Osteoblast (primary cell): ENCODE measurements at regions not wholly inside any gene's neighbourhood (a gene's known extent, or its start where the extent isn't known, plus 50 kb on each side); places are given as distances from the start of the nearest gene placed in this dataset.

Source experiments
- DNase-seq: peaks from one replicate; pipeline ENCODE4 v3.0.0; 2011; ENCODE audit warnings: low spot score, mixed read lengths; ENCODE audit not compliant: insufficient read length; ENCODE audit errors: missing footprints
- H2AFZ ChIP-seq: 2 replicates; pipeline ENCODE4 v1.6.0; 2011; ENCODE audit warnings: mild to moderate bottlenecking, low read length
- H3K27ac ChIP-seq: 2 replicates; pipeline ENCODE4 v1.5.1; 2011; ENCODE audit warnings: mild to moderate bottlenecking, low read depth, low read length, moderate library complexity
- H3K27me3 ChIP-seq: 2 replicates; pipeline ENCODE4 v1.6.0; 2012; ENCODE audit warnings: mild to moderate bottlenecking, control low read depth, inconsistent platforms, low read length, moderate library complexity; ENCODE audit not compliant: insufficient read depth
- H3K36me3 ChIP-seq: 2 replicates; pipeline ENCODE4 v1.5.1; 2011; ENCODE audit warnings: mild to moderate bottlenecking, low read length, control low read depth, moderate library complexity; ENCODE audit not compliant: insufficient read depth
- H3K4me1 ChIP-seq: 2 replicates; pipeline ENCODE4 v1.5.1; 2011; ENCODE audit warnings: mild to moderate bottlenecking, low read length, control low read depth, moderate library complexity; ENCODE audit not compliant: insufficient read depth
- H3K4me2 ChIP-seq: 2 replicates; pipeline ENCODE4 v1.6.0; 2011; ENCODE audit warnings: mild to moderate bottlenecking, low read length; ENCODE audit not compliant: insufficient read depth
- H3K4me3 ChIP-seq: fragments of 200-600 bp; sonication (generic); 3 replicates; pipeline ENCODE4 v1.5.1; 2012; ENCODE audit warnings: mild to moderate bottlenecking, low read length, inconsistent platforms; ENCODE audit not compliant: insufficient read depth
- H3K79me2 ChIP-seq: 2 replicates; pipeline ENCODE4 v1.6.0; 2012; ENCODE audit warnings: mild to moderate bottlenecking, low read length, control low read depth, inconsistent platforms; ENCODE audit not compliant: insufficient read depth
- H3K9me3 ChIP-seq: 2 replicates; pipeline ENCODE4 v1.5.1; 2011; ENCODE audit warnings: low read depth, low read length, control low read depth
- H4K20me1 ChIP-seq: 2 replicates; pipeline ENCODE4 v1.6.0; 2012; ENCODE audit warnings: mild to moderate bottlenecking, low read length, control low read depth; ENCODE audit not compliant: insufficient read depth
- TF ChIP-seq, protein P1 (sequence below): IDR thresholded peaks from 2 replicates; pipeline ENCODE4 v1.5.1; 2011; ENCODE audit warnings: mild to moderate bottlenecking, low read depth, low read length, moderate library complexity; ENCODE audit errors: extremely low read depth

DNA sequence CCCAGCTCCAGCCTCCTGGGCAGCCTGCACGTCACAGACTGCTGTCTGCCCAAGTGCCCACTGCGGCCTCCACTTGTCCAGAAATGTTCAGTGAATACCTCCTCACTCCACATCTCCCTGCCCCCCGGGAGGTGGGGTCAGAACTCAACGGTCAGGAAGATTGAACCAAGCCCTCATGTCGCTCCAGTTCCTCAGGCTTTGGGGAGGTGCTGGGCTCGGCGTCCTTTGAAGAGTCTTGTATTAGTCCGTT is 82.4 kb upstream of the LRPAP1 start:
- DNase-seq: peak; percentile 51
- H3K4me1 ChIP-seq: peaks cover 9% of the 10 kb centered on the region

DNA sequence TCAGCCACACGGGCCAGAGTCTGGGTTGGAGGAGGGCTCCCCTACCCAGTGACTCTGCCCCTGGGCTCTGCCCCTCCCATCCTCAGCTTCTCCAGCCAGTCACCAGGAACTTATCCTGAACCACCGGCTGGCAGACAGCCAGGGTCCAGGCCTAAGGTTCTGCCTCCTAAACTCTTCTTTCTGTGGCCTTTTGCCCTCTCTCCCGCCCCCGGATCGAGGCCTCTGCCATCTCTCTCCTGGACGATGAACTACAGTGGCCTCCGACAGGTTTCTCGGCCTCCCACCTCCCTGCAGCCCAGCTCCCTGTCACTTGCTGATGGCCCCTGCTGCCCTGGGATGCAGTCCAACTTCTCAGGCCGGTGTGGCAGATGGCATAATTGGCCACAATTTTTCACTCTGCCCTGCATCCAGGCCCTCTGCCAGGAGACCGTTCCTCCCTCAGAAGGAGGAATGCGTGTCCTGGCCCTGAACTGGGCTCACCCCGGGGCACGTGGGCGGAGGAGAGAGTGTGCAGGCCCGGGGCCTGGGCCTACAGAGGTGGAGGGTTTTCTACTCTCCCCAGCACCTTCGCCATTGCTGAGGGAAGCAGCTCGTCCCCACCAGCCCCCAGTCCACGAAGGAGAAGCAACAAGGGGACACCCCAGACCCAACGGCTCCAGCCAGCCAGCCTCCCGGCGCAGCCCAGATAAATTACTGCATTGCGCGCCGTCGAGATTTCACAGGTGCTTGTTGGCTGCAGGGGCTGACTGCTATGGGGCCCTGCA is 81.9 kb upstream of the LRPAP1 start:
- TF ChIP-seq, protein P1, sequence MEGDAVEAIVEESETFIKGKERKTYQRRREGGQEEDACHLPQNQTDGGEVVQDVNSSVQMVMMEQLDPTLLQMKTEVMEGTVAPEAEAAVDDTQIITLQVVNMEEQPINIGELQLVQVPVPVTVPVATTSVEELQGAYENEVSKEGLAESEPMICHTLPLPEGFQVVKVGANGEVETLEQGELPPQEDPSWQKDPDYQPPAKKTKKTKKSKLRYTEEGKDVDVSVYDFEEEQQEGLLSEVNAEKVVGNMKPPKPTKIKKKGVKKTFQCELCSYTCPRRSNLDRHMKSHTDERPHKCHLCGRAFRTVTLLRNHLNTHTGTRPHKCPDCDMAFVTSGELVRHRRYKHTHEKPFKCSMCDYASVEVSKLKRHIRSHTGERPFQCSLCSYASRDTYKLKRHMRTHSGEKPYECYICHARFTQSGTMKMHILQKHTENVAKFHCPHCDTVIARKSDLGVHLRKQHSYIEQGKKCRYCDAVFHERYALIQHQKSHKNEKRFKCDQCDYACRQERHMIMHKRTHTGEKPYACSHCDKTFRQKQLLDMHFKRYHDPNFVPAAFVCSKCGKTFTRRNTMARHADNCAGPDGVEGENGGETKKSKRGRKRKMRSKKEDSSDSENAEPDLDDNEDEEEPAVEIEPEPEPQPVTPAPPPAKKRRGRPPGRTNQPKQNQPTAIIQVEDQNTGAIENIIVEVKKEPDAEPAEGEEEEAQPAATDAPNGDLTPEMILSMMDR: no peak
- Histone ChIP-seq H2AFZ (no peak overlapping the region), H3K27ac (no peak overlapping the region), H3K79me2 (no peaks in the 10 kb centered on the region), H3K4me3 (no peak overlapping the region), H3K36me3 (no peaks in the 10 kb centered on the region), H3K9me3 (no peaks in the 10 kb centered on the region), H3K4me1 (peaks cover 9% of the 10 kb centered on the region), H3K27me3 (no peaks in the 10 kb centered on the region), H3K4me2 (no peak overlapping the region), H4K20me1 (no peaks in the 10 kb centered on the region)
- peak; percentile 88 for DNase-seq

More for the DNA sequence above, 82.4 kb upstream of the LRPAP1 start:
- no peaks in the 10 kb centered on the region for H3K36me3 ChIP-seq
- no peaks in the 10 kb centered on the region for H3K79me2 ChIP-seq
- H4K20me1 ChIP-seq: no peaks in the 10 kb centered on the region
- H3K4me3 ChIP-seq: no peak overlapping the region
- TF ChIP-seq, protein P1: no peak
- H3K27ac ChIP-seq: no peak overlapping the region
- H3K27me3 ChIP-seq: no peaks in the 10 kb centered on the region
- H3K4me2 ChIP-seq: no peak overlapping the region
- no peak overlapping the region for H2AFZ ChIP-seq
- no peaks in the 10 kb centered on the region for H3K9me3 ChIP-seq

DNA sequence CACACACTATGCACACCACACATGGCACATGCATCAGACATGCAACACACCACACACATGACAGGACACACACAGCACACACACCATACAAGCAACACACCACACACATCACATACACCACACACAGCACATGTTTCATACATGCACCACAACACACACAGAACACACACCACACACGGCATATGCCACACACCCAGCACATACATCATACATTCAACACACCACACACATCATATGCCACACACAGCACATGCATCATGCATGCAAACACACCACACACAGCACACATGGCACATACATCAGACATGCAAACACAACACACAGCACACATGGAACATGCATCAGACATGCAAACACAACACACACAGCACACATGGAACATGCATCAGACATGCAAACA is 80.7 kb upstream of the LRPAP1 start:
- Histone ChIP-seq H3K27ac (no peak overlapping the region), H3K4me1 (peaks cover 9% of the 10 kb centered on the region)

DNA sequence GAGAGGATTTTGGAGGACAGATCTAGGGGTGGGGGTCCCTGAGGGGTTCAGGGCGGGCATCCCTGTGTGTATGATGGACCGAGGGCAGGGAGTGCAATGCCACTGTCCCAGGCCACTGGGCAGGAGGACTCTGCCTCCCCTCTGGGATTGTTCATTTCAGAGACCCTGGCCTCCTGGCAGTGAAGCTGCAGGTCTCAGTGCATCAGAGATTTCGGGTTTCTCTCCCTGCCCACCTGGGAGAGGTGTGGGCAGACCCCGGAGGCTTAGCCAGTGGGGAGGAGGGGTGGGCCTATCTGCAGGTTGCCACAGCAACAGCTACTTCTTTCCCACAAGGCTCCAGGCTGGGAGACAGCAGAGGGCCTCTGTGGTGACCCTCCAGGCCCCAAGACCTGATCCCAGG is 80.1 kb upstream of the LRPAP1 start:
- H2AFZ ChIP-seq: no peak overlapping the region
- no peaks in the 10 kb centered on the region for H3K27me3 ChIP-seq
- H3K9me3 ChIP-seq: no peaks in the 10 kb centered on the region
- H3K4me3 ChIP-seq: no peak overlapping the region
- H3K4me2 ChIP-seq: no peak overlapping the region
- DNase-seq: peak; percentile 46
- no peaks in the 10 kb centered on the region for H4K20me1 ChIP-seq
- H3K4me1 ChIP-seq: peaks cover 9% of the 10 kb centered on the region
- TF ChIP-seq, protein P1: no peak
- no peaks in the 10 kb centered on the region for H3K36me3 ChIP-seq
- H3K79me2 ChIP-seq: no peaks in the 10 kb centered on the region
- no peak overlapping the region for H3K27ac ChIP-seq

More for the DNA sequence above, 80.7 kb upstream of the LRPAP1 start:
- H3K79me2 ChIP-seq: no peaks in the 10 kb centered on the region
- DNase-seq: peak; percentile 18
- no peaks in the 10 kb centered on the region for H3K9me3 ChIP-seq
- H3K4me3 ChIP-seq: no peak overlapping the region
- H3K4me2 ChIP-seq: no peak overlapping the region
- no peaks in the 10 kb centered on the region for H4K20me1 ChIP-seq
- TF ChIP-seq, protein P1: no peak
- no peaks in the 10 kb centered on the region for H3K36me3 ChIP-seq
- no peaks in the 10 kb centered on the region for H3K27me3 ChIP-seq
- no peak overlapping the region for H2AFZ ChIP-seq
